HEK293 (cell line): ENCODE measurements at regions not wholly inside any gene's neighbourhood (a gene's known extent, or its start where the extent isn't known, plus 50 kb on each side); places are given as distances from the start of the nearest gene placed in this dataset.

Source experiments
- CTCF ChIP-seq: fragments of 450-650 bp; formaldehyde crosslinking; IDR thresholded peaks from 2 replicates; pipeline ENCODE4 v1.5.1; 2016; ENCODE audit warnings: missing biosample characterization, missing genetic modification characterization
- KLF9 ChIP-seq: fragments of 450-650 bp; formaldehyde crosslinking; IDR thresholded peaks from 2 replicates; pipeline ENCODE4 v1.5.1; 2016; ENCODE audit warnings: missing biosample characterization, missing genetic modification characterization, low read depth
- PRDM4 ChIP-seq: fragments of 450-650 bp; formaldehyde crosslinking; IDR thresholded peaks from 2 replicates; pipeline ENCODE4 v1.5.1; 2017; ENCODE audit warnings: missing biosample characterization, missing genetic modification characterization
- YY1 ChIP-seq: fragments of 450-650 bp; formaldehyde crosslinking; IDR thresholded peaks from 2 replicates; pipeline ENCODE4 v1.5.1; 2018; ENCODE audit warnings: missing biosample characterization, missing genetic modification characterization
- ZNF146 ChIP-seq: fragments of 450-650 bp; formaldehyde crosslinking; IDR thresholded peaks from 2 replicates; pipeline ENCODE4 v1.5.1; 2016; ENCODE audit warnings: missing biosample characterization, missing genetic modification characterization
- ZNF148 ChIP-seq: fragments of 450-650 bp; formaldehyde crosslinking; IDR thresholded peaks from 2 replicates; pipeline ENCODE4 v1.5.0; 2017; ENCODE audit warnings: missing biosample characterization, missing genetic modification characterization, borderline replicate concordance
- ZNF155 ChIP-seq: fragments of 450-650 bp; formaldehyde crosslinking; IDR thresholded peaks from 2 replicates; pipeline ENCODE4 v1.5.1; 2016; ENCODE audit warnings: missing biosample characterization, missing genetic modification characterization
- ZNF157 ChIP-seq: fragments of 450-650 bp; formaldehyde crosslinking; IDR thresholded peaks from 2 replicates; pipeline ENCODE4 v1.5.1; 2016; ENCODE audit warnings: missing biosample characterization, missing genetic modification characterization
- ZNF510 ChIP-seq: fragments of 450-650 bp; formaldehyde crosslinking; IDR thresholded peaks from 2 replicates; pipeline ENCODE4 v1.5.1; 2018; ENCODE audit warnings: mild to moderate bottlenecking, missing genetic modification characterization, missing biosample characterization; ENCODE audit not compliant: insufficient replicate concordance
- ZNF707 ChIP-seq: fragments of 450-650 bp; formaldehyde crosslinking; IDR thresholded peaks from 2 replicates; pipeline ENCODE4 v1.5.1; 2016; ENCODE audit warnings: missing biosample characterization, missing genetic modification characterization
- ZNF837 ChIP-seq: fragments of 450-650 bp; formaldehyde crosslinking; IDR thresholded peaks from 2 replicates; pipeline ENCODE4 v1.5.1; 2016; ENCODE audit warnings: missing biosample characterization, missing genetic modification characterization
- TF ChIP-seq, protein P1 (sequence below): fragments of 450-650 bp; formaldehyde crosslinking; IDR thresholded peaks from 2 replicates; pipeline ENCODE4 v1.5.1; 2016; ENCODE audit warnings: missing biosample characterization, missing genetic modification characterization, low read depth

DNA sequence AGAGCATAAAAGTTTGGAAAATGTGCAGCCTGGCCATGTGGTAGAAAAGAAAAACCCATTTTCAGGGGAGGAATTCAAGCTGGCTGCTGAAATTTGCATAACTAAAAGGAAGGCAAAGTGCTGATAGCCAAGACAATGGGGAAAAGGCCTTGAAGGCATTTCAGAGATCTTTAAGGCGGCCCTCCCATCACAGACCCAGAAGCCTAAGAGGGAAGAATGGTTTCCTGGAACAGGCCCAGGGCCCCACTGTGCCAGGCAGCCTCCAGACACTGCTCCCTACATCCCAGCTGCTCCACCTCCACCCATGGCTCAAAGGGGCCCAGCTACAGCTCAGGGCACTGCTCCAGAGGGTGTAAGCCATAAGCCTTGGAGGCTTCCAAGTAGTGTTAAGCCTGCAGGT, 158.0 kb upstream of the PRDX4 start:
- TF ChIP-seq, protein P1, sequence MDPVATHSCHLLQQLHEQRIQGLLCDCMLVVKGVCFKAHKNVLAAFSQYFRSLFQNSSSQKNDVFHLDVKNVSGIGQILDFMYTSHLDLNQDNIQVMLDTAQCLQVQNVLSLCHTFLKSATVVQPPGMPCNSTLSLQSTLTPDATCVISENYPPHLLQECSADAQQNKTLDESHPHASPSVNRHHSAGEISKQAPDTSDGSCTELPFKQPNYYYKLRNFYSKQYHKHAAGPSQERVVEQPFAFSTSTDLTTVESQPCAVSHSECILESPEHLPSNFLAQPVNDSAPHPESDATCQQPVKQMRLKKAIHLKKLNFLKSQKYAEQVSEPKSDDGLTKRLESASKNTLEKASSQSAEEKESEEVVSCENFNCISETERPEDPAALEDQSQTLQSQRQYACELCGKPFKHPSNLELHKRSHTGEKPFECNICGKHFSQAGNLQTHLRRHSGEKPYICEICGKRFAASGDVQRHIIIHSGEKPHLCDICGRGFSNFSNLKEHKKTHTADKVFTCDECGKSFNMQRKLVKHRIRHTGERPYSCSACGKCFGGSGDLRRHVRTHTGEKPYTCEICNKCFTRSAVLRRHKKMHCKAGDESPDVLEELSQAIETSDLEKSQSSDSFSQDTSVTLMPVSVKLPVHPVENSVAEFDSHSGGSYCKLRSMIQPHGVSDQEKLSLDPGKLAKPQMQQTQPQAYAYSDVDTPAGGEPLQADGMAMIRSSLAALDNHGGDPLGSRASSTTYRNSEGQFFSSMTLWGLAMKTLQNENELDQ (tag by site-specific recombination), result no peak
- no peak for TF ChIP-seq CTCF (tag by site-specific recombination)
- no peak for TF ChIP-seq PRDM4 (tag by site-specific recombination)
- TF ChIP-seq YY1, result no peak
- no peak for TF ChIP-seq ZNF707 (tag by site-specific recombination)
- no peak for TF ChIP-seq ZNF837 (tag by site-specific recombination)
- no peak for TF ChIP-seq ZNF148 (tag by site-specific recombination)
- no peak for TF ChIP-seq ZNF155 (tag by site-specific recombination)
- TF ChIP-seq KLF9 (tag by site-specific recombination), result no peak
- no peak for TF ChIP-seq ZNF510
- TF ChIP-seq ZNF146 (tag by site-specific recombination), result no peak
- TF ChIP-seq ZNF157 (tag by site-specific recombination), result no peak
